HFFc6 (cell line): ENCODE measurements at regions not wholly inside any gene's neighbourhood (a gene's known extent, or its start where the extent isn't known, plus 50 kb on each side); places are given as distances from the start of the nearest gene placed in this dataset.

Source experiments
- DNase-seq: peaks from one replicate; pipeline ENCODE4 v3.0.0-alpha.2; 2018
- H3K27ac Mint-ChIP-seq: 2 replicates; pipeline ENCODE4 v1.8.0; 2020; ENCODE audit warnings: mild to moderate bottlenecking, mixed read lengths
- H3K27me3 Mint-ChIP-seq: 2 replicates; pipeline ENCODE4 v1.8.0; 2021; ENCODE audit warnings: mild to moderate bottlenecking, moderate library complexity, mixed read lengths; ENCODE audit not compliant: insufficient read depth
- H3K36me3 Mint-ChIP-seq: 2 replicates; pipeline ENCODE4 v1.8.0; 2021; ENCODE audit warnings: low read depth, mixed read lengths
- H3K4me1 Mint-ChIP-seq: 2 replicates; pipeline ENCODE4 v1.8.0; 2020; ENCODE audit warnings: low read depth, mixed read lengths
- H3K4me3 Mint-ChIP-seq: 2 replicates; pipeline ENCODE4 v1.8.0; 2020; ENCODE audit warnings: mild to moderate bottlenecking, moderate library complexity, mixed read lengths
- H3K9me3 Mint-ChIP-seq: 2 replicates; pipeline ENCODE4 v1.8.0; 2020; ENCODE audit warnings: mild to moderate bottlenecking, mixed read lengths
- CTCF ChIP-seq: fragments of 200-600 bp; sonication (generic); IDR thresholded peaks from 2 replicates; pipeline ENCODE4 v1.5.0; 2021; ENCODE audit warnings: antibody characterized with exemption, mild to moderate bottlenecking

- H3K36me3 Mint-ChIP-seq, result 0 out of 2 replicates have a peak, but pooled peaks cover 3% of the 10 kb centered on the region
- no peak for DNase-seq
- no peaks in the 10 kb centered on the region for H3K4me1 Mint-ChIP-seq
- TF ChIP-seq CTCF, result no peak
- H3K9me3 Mint-ChIP-seq, result peaks cover 26% of the 10 kb centered on the region
- no peak overlapping the region for H3K4me3 Mint-ChIP-seq
- no peak overlapping the region for H3K27ac Mint-ChIP-seq
- no peaks in the 10 kb centered on the region for H3K27me3 Mint-ChIP-seq
These were observed 447.1 kb upstream of the SEL1L start for GRCh38 chr14:81980601-81981306.

GRCh38 chr14:81981307-81981675 lies 447.6 kb upstream of the SEL1L start:
- no peak overlapping the region for H3K27ac Mint-ChIP-seq
- no peak for DNase-seq
- H3K36me3 Mint-ChIP-seq, result 0 out of 2 replicates have a peak, but pooled peaks cover 3% of the 10 kb centered on the region
- no peak overlapping the region for H3K4me3 Mint-ChIP-seq
- H3K27me3 Mint-ChIP-seq, result no peaks in the 10 kb centered on the region
- TF ChIP-seq CTCF, result no peak
- H3K4me1 Mint-ChIP-seq, result no peaks in the 10 kb centered on the region
- peaks cover 25% of the 10 kb centered on the region for H3K9me3 Mint-ChIP-seq

- TF ChIP-seq CTCF, result no peak
- Mint-ChIP-seq H3K36me3 (0 out of 2 replicates have a peak, but pooled peaks cover 3% of the 10 kb centered on the region), H3K9me3 (peaks cover 20% of the 10 kb centered on the region), H3K4me1 (no peaks in the 10 kb centered on the region), H3K4me3 (no peak overlapping the region), H3K27me3 (no peaks in the 10 kb centered on the region), H3K27ac (no peak overlapping the region)
- DNase-seq, result no peak
These were observed 448.4 kb upstream of the SEL1L start for GRCh38 chr14:81982046-81982445.

GRCh38 chr14:81986005-81986404 lies 452.4 kb upstream of the SEL1L start:
- no peak for TF ChIP-seq CTCF
- H3K36me3 Mint-ChIP-seq, result 0 out of 2 replicates have a peak, but pooled peaks cover 3% of the 10 kb centered on the region
- H3K27me3 Mint-ChIP-seq, result no peaks in the 10 kb centered on the region

GRCh38 chr14:81989211-81989610 lies 455.6 kb upstream of the SEL1L start:
- H3K4me3 Mint-ChIP-seq, result no peak overlapping the region
- no peak for TF ChIP-seq CTCF
- H3K27ac Mint-ChIP-seq, result no peak overlapping the region
- H3K27me3 Mint-ChIP-seq, result no peaks in the 10 kb centered on the region
- no peaks in the 10 kb centered on the region for H3K9me3 Mint-ChIP-seq
- no peaks in the 10 kb centered on the region for H3K36me3 Mint-ChIP-seq
- no peak for DNase-seq
- H3K4me1 Mint-ChIP-seq, result no peaks in the 10 kb centered on the region

More at GRCh38 chr14:81986005-81986404, 452.4 kb upstream of the SEL1L start:
- no peaks in the 10 kb centered on the region for H3K4me1 Mint-ChIP-seq
- H3K9me3 Mint-ChIP-seq, result peaks cover 10% of the 10 kb centered on the region
- H3K27ac Mint-ChIP-seq, result no peak overlapping the region
- DNase-seq, result no peak
- no peak overlapping the region for H3K4me3 Mint-ChIP-seq
